Amygdala (tissue), 56 donors: ENCODE measurements at regions not wholly inside any gene's neighbourhood (a gene's known extent, or its start where the extent isn't known, plus 50 kb on each side); places are given as distances from the start of the nearest gene placed in this dataset.
"Not testable (repeated sequence)": the region's sequence is repeated elsewhere in the genome, so short reads cannot be mapped to it uniquely, and the experiment has no call there.

Experiments
- DNase-seq, 56 donors: peaks; one replicate each; lab custom pipeline; 2025; lab: John Stamatoyannopoulos, UW

DNA sequence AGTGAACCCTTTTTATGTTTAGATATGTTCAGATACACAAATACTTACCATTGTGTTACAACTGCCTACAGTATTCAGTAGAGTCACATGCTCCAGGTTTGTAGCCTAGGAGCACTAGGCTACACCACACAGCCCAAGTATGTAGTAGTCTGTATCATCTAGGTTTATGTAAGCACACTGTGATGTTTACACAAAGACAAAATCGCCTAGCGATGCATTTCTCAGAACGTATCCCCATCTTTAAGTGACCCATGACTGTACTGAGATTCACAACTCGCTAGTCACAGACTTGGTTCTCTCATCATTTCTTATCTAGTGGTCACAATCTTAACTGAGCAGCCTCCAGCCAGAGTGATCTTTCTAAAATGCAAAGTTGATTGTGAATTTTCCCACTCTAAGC, 119.2 kb downstream of the RASSF10 start:
- no peak for DNase-seq

DNA sequence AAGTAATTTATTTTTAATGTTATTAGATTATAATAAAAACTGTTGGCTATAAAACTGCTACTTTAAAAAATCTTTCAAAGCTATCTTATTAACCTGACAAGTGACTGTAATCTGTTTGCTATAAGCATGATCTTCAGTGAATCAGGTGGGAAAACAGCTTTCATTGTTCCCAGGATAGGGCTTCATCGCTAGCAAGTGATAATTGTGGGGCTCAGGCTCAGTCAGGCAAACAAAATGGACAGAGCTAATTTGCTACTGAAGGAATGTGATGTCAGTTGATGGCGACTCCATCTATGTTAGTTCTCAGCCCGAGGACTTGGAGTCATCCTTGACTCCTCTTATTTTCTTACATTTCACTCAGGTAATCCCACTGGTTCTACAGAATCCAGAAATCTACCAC, 125.0 kb downstream of the RASSF10 start:
- no peak for DNase-seq

DNA sequence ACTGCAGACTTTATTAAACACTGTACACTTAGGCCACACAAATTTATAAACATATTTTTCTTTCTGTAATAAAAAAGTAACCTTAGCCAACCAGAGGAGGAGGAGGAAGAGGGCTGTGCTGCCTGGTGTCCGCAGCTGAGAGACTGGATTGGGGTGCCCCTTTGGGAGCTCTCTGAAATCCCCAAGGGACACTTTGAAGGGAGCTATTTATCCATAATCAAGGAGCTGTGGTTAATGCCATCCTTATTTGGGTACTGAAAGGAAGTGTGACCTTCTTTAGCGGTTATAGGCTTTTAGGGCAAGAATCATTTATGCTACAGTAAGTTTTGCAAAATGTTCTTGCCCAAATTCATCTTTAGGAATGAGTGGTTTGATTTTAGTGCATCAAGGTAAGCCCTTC, 125.8 kb downstream of the RASSF10 start:
- no peak for DNase-seq

DNA sequence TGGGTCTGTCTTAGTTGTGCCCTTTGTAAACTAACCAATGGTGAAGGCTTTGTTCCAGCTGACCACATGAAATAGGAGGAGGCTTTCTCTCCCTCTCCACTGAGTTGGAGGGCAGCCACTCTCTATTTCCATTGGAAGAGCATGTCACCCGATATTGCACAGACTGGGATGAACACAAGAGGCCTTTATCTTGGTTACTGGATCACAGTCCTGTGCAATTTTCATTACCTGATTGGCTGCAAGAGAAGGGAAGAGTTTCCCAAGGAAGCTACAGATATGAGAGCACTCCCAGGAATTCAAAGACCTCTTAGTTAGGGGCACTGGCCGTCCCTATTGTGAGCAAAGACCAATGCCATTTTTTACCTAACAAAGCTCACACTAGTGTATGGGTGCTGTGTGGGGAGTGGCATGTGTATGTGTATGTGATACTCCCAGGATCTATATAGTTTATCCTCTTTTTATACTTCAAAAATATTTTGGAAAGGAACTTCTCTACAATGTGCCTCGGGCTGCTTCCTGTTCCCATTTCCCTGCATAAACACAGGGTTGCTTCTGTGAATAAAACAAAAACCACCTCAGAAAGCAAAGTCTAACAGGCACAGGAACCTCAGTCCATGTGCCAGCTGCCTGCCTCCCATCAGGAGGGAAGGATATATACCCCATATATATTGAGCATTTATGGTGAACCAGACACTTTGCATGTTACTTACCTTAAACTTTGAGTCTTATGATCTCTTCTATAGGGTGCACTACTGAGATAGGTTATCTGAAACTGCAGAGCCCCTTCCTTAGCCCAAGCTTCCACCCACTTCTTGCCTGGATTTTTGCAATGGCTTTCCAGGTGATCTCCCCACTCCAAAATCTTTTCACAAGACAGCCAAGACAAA, 126.5 kb downstream of the RASSF10 start:
- peak in 47 of 56 donors; percentile 3 to 86 (median 59) for DNase-seq

DNA sequence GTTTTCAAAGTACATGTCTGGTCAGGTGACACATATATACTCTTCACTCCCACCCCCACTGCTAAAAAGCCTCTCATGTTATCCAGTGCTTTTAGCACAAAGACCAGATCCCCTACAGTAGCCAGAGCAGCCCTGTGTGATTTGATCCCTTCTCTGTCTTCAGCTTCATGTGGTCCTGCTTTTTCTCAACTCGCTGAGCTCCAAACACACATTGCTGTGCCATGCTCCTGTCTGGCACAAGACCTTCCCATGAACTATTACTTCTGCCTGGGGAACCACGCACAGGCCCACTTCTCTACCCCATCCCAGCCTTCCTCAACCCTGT, 127.1 kb downstream of the RASSF10 start:
- no peak for DNase-seq

DNA sequence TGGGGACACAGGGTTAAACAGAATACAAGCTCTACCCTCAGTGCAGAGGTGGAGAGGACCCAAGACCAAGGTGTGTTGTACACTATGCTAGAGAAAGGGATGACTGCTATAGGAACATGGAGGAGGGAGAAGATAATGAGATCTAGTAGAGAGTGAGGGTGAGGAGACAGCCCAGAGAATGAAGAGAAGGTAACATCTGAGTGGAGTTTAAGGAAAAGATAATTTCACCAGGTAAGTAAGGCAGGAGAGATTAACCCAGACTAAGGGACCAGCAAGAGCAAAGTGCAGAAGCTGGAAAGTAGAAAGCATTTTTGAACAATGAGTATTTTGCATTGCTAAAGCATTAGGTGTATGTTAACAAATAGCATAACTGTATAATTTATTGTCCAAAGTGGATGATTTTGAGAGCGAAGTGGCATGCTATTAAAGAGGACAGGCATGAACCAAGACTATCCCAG, 128.8 kb downstream of the RASSF10 start:
- DNase-seq: no peak

DNA sequence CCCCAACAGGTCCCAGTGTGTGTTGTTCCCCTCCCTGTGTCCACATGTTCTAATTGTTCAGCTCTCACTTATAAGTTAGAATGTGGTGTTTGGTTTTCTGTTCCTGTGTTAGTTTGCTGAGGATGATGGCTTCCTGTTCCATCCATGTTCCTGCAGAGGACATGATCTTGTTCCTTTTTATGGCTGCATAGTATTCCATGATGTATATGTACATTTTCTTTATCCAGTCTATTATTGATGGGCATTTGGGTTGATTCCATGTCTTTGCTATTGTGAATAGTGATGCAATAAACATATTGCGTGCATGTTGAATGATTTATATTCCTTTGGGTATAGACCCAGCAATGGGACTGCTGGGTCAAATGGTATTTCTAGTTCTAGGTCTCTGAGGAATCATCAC, 130.0 kb downstream of the RASSF10 start:
- not testable (repeated sequence) for DNase-seq

DNA sequence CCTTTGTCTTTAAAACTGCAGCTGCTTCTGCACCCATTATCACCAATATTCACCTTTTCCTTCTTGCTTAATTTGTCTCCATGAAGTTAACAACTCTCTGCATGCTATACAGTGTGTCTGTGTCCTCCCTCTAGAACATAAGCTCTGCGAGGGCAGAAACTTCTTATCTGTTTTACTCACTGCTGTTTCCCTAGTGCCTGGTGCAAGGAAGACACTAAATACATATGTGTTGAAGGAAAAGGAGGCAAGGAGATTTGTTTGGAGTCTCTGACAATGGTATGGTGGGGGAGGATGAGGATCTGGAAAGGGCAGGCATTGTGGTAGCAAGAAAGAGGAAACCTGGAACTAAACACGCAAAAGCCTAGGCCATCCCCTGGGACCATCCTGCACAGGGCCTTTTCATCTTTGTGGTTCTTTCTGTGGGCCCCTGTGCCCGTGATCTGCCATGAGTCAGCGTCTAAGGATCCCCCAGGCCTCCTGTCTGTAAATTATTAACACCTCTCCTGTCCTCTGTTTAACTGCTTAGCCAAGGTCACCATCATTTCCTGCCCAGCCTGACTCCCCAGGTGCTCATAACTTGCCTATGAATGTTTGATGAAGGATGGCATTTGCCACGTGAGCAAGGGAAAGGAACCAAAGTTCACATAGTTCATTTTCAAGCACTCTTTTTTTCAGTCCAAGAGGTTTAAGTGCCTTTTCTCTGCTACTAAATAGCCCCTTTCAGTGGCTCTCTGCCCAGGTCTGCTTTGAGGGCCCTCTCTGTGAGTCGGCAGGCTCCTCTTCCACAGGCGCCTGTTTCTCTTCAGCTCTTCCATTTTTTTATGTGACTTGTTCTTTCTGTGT, 131.1 kb downstream of the RASSF10 start:
- DNase-seq: peak in 1 of 56 donors; percentile 14

DNA sequence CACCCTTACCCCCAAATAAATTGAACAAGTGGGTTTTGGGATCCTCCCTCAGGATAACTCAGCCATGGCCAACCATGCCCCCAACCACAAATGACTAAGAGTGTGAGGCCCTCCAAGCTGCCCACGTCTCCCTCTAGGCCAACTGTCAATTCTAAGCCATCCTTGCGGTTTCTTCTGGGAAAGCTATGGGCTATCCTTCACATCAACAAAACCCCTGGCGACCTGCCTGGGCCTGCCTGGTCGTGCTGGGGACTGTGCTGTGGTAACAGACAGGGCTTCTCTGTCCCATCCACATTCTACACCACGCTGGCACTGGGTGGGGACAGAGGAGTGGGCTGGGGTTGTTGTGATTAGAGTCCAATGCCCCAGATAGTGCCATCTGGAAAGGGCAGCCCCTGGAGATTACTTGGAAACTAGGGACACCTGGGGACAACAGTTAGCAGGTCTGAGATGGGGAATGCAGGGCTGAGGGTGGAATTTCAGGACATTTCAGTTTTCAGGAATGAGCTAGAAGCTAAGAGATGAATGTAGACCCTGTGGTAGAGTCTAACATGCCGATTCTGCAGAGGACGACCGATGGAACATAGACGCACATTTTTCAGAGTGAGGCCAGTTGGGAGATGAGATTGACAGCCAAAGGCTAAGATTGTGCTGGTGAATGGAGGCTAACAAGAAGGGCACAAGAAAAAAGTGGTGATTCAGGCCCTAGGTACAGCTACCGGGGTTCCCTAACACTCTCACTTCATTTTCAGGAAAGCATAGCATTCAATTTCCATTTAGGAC, 131.9 kb downstream of the RASSF10 start:
- DNase-seq: peak in 5 of 56 donors; percentile 2 to 8 (median 5)

DNA sequence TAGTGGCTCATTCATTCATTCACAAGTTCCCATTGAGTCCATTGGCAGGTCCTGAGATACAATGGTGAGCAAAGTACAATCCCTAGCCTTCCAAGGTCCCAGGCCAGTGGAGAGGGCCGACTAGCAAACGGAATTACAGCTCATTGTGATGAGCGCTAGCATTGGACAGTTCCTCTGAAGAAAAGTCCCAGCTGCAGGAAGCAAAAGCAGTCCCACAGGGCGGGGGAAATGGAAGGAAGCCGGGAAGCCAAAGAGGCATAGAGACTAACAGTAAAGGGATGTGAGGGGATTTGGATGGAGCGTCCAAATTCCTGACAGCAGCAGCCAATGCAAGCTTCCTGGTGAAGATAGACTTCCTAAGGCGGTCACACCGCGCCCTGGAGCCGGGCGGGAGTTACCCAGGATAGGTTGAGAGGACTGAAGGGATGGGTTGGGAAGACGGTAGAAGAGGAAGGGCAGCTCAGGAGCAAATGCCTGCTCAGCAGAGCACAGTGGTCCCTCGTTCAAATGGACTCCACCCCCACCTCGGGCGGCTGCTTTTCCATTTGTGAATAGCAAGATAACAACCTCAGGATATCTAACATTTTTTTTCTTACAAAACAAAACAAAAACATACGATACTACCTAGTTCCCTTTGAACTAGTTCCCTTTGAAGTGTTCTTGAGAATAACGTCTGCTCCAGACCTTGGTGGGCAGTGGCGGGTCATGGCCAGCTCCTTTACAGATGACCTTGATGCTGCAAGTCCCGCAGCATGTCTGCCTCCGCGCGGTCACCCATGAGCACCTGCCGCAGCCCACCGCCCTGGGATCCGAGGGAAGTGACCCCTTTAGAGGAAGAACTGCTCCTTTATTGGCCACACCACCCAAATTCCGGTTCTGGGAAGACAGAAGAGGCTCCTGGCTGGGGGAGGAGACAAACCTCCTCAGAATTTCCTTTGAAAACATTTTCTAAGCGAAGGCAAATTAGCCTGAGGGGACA, 132.9 kb downstream of the RASSF10 start:
- DNase-seq: no peak

DNA sequence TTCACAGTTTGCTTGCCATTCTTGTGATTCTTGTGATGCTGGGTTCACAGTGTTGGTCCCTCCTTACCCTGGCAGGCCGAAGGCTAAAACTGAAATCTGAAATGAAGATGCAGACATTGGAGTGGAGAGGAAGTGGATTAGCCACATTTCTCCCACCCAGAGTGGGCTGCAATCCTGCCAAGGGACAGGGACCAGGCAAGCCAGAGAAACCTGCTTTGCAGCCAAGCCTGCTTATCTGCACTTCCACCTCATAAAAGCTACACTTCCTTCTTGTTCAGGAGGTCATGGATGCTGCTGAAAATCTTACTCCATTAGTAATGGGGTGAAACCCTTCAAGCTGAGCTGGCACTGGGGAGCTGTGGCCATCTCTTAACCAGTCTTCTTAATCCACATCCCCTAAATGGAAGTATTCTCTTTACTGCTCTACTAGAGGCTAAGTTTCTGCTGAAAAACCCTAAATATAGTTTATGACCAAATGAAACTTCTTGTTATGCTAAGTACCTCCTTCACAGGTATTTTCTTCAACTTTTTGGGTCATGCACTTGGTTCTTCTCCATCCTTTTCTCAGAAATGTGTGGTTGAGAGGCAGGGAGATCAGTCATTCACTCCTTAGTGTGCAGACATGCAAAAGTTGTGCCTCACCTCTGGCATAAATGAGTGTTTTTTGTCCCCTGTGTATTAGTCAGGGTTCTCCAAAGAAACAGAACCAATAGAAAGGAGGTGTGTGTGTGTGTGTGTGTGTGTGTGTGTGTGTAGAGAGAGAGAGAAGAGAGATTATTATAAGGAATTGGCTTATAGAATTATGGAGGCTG, 133.9 kb upstream of the BMAL1 start:
- DNase-seq: no peak

DNA sequence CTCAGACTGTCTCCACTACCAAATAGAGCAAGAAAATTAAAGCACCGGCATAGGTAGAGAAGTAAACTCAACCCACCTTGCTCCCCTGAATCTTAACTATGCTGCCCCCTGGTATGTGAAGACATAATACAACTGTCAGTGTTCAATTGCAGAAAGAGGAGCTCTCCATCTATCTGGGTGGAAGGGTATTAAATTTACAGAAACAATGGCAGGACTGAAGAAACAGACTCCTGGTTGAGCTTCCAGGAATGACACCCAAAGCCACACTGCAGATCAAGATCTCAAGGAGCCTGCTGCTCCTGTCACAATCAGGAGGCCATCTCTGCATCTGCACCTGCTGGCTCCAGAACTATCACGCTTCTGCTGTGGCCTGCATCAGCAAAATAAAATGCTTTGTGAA, 132.1 kb upstream of the BMAL1 start:
- DNase-seq: no peak

DNA sequence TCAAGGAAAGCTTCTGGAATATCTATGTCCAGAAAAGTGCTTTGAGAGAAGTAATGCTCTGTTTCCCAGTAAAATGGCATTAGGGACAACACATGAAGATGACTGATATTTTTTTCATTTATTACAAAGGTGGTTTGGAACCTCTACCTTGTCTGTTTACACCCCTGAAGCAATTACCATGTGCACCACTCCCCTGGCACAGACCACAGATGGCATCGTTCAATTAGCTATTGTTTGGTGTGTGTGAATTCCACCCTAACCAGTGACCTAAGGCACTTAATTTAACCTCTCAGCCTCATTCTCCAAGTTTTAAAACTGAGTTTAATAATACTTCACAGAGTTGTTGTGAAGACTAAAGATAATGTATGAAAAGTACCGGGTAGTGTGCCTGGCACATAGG, 127.6 kb upstream of the BMAL1 start:
- no peak for DNase-seq

DNA sequence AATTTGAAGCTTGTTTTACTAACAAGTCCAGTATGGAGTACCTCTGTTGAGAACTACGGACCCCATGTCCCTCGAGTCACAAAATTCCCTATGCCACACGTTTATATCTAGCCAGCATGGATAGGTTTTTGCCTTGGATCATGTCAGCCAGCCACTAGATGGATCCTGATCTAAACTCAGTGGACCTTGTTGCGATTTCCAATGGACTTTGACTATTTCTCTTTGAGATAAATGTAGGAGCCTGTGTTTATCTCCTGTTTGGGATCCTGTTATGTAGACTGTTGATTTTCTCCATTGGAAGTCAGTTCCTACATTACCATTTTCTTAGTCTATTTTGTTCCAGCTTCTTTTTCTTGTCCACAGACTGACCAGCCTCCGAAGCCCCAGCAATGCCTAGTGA, 127.1 kb upstream of the BMAL1 start:
- no peak for DNase-seq

DNA sequence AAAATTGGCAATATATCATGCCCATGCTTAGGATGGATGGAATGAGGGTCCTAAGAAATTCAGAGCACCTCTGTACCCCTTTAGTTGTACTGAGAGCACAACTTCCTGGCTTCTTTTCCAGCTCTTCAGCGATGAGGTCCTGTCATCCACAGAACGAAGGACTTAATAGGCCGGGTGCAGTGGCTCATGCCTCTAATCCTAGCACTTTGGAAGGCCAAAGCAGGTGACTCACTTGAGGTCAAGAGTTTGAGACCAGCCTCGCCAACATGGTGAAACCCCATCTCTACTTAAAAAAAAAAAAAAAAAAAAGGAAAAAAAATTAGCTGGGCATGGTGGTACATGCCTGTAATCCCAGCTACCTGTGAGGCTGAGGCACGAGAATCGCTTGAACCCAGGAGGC, 125.3 kb upstream of the BMAL1 start:
- DNase-seq: no peak

DNA sequence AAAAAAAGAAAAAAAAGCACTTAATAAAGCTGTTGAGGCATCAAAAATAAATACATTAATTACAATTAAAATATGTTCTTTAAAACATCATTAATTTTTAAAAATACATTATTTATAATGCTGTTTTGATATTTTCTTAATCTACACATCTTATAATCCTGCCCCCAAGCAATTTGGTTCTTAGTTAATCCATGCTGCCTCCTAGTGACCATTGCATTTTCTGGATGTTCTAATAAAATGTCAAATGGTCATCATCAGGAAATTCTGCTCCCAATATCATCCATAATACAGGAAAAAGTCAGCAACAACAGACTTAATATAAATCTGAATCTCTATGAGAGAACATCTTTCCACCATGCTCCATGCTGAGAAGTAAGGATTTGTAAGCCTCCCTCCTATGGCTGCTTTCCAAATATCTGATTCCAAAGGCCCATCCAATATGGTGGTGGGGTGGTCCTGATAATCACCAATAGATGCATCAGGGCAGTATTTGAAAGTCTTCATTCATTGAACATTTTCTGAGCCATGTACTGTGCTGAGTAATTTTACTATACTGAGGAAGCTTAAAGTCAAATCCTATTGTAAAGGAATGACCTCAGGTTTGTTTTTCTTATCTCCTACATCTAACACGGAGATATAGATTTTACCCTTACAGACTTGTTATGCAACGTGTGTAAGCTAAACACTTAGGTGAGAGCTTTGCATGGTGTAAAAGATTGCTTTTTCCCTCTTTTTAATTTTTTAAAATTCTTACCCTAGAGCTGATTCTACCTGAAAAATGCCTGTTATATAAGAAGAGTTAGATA, 124.7 kb upstream of the BMAL1 start:
- DNase-seq: peak in 2 of 56 donors; percentile 12 to 62

DNA sequence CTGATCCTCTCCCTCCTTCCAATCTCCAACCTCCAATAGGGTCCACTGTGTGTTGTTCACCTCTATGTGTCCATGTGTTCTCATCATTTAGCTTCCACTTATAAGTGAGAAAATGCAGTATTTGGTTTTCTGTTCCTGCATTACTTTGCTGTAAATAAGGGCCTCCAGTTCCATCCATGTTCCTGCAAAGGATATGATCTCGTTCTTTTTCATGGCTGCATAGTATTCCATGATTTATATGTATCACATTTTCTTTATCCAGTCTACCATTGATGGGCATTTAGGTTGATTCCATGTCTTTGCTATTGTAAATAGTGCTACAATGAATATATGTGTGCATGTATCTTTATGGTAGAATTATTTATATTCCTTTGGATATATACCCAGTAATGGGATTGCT, 123.2 kb upstream of the BMAL1 start:
- DNase-seq: not testable (repeated sequence)

DNA sequence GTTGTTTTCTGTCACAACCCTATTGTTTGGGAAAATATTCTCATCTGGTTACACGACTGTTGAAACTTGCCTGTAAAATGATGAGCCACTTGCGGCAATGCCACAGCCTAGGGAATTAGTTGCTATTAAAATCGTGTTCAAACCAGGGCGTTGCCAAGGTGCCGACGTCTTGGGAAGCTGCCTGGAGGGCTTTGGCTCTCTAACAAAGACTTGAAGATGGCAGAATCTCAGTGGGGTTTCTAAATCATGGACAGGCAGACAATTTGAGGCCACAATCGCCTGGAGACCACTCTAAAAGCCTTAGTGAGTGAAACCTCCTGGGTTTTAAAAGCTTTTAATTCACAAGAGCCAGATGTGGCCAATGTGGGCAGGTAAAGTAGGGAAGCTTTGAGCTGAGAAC, 117.2 kb upstream of the BMAL1 start:
- peak in 14 of 56 donors; percentile 10 to 42 (median 16) for DNase-seq
